GM21423 (cell line): ENCODE measurements at regions not wholly inside any gene's neighbourhood (a gene's known extent, or its start where the extent isn't known, plus 50 kb on each side); places are given as distances from the start of the nearest gene placed in this dataset.

ENCODE experiments used
- ATAC-seq: cut with Tn5 transposase; IDR thresholded peaks from one replicate; pipeline ENCODE4 v1.9.1; 2021; ENCODE audit warnings: mild to moderate bottlenecking, moderate library complexity; ENCODE audit not compliant: unreplicated experiment

GRCh38 chr11:37572491-37573171 is 974.6 kb upstream of the RAG2 start:
- no peak for ATAC-seq

GRCh38 chr11:37571246-37571645 is 973.2 kb upstream of the RAG2 start:
- ATAC-seq, result no peak

GRCh38 chr11:37560991-37561390 is 963.0 kb upstream of the RAG2 start:
- ATAC-seq, result no peak

GRCh38 chr11:37560346-37560745 is 962.3 kb upstream of the RAG2 start:
- ATAC-seq, result no peak

GRCh38 chr11:37558619-37559210 is 960.7 kb upstream of the RAG2 start:
- no peak for ATAC-seq

- ATAC-seq, result no peak
Observed at GRCh38 chr11:37557990-37558389, 960.0 kb upstream of the RAG2 start.

- no peak for ATAC-seq
Observed at GRCh38 chr11:37552284-37552683, 954.2 kb upstream of the RAG2 start.

- ATAC-seq, result no peak
Observed at GRCh38 chr11:37544491-37544890, 946.5 kb upstream of the RAG2 start.

- no peak for ATAC-seq
Observed at GRCh38 chr11:37533830-37534229, 935.8 kb upstream of the RAG2 start.

GRCh38 chr11:37533087-37533486 is 935.1 kb upstream of the RAG2 start:
- no peak for ATAC-seq

GRCh38 chr11:37532271-37532670 is 934.2 kb upstream of the RAG2 start:
- ATAC-seq, result no peak

- ATAC-seq, result no peak
Observed at GRCh38 chr11:37527545-37527944, 929.5 kb upstream of the RAG2 start.

GRCh38 chr11:37525336-37525735 is 927.3 kb upstream of the RAG2 start:
- no peak for ATAC-seq

- no peak for ATAC-seq
Observed at GRCh38 chr11:37519781-37520180, 921.7 kb upstream of the RAG2 start.

- ATAC-seq, result no peak
Observed at GRCh38 chr11:37512156-37512780, 914.2 kb upstream of the RAG2 start.

GRCh38 chr11:37511425-37511933 is 913.4 kb upstream of the RAG2 start:
- no peak for ATAC-seq

- ATAC-seq, result no peak
Observed at GRCh38 chr11:37509506-37509905, 911.5 kb upstream of the RAG2 start.

- no peak for ATAC-seq
Observed at GRCh38 chr11:37506531-37506930, 908.5 kb upstream of the RAG2 start.

- no peak for ATAC-seq
Observed at GRCh38 chr11:37505406-37505805, 907.4 kb upstream of the RAG2 start.

- ATAC-seq, result no peak
Observed at GRCh38 chr11:37504921-37505320, 906.9 kb upstream of the RAG2 start.

- ATAC-seq, result peak; percentile 96
Observed at GRCh38 chr11:37504060-37504611, 906.1 kb upstream of the RAG2 start.
